GM10248 (cell line): ENCODE measurements at regions not wholly inside any gene's neighbourhood (a gene's known extent, or its start where the extent isn't known, plus 50 kb on each side); places are given as distances from the start of the nearest gene placed in this dataset.

ENCODE experiments used
- CTCF ChIA-PET: fragments of 300-600 bp; sonication (Branson Sonifier 250); formaldehyde crosslinking; extraction: SDS; loops from one replicate; lab custom pipeline; 2021; ENCODE audit warnings: antibody characterized with exemption; lab: Yijun Ruan, JAX
- POLR2A ChIA-PET: fragments of 350-650 bp; sonication (Branson Sonifier 250); formaldehyde crosslinking; extraction: SDS; loops from one replicate; lab custom pipeline; 2020; ENCODE audit warnings: antibody characterized with exemption; lab: Yijun Ruan, JAX
- DNase-seq: peaks from one replicate; pipeline ENCODE4 v3.0.0; 2012; ENCODE audit errors: extremely low spot score
- TF ChIP-seq, protein P1 (sequence below): IDR thresholded peaks from 2 replicates; pipeline ENCODE4 v1.5.1; 2012; ENCODE audit warnings: mild to moderate bottlenecking, low read depth; ENCODE audit errors: extremely low read depth, missing control alignments, control extremely low read depth

DNA sequence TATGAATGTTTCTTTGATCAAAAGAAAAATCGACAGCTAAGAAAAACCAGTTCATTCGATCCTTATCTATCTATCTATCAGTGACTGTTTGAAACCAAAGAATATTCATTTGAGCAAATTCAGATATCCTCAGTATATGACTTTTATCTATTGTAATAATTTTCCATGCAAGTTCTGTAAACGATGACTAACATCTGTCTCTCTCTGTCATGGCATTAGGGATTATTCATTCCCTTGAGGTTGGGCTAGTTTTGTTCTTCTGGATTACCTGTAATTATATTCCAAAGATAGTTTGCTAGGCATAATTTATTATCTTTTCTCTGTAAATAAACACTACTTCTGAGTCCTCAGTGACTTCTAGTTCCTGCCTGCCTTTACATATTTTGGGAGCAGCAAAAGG, 497.7 kb upstream of the CDH11 start:
- TF ChIP-seq, protein P1, sequence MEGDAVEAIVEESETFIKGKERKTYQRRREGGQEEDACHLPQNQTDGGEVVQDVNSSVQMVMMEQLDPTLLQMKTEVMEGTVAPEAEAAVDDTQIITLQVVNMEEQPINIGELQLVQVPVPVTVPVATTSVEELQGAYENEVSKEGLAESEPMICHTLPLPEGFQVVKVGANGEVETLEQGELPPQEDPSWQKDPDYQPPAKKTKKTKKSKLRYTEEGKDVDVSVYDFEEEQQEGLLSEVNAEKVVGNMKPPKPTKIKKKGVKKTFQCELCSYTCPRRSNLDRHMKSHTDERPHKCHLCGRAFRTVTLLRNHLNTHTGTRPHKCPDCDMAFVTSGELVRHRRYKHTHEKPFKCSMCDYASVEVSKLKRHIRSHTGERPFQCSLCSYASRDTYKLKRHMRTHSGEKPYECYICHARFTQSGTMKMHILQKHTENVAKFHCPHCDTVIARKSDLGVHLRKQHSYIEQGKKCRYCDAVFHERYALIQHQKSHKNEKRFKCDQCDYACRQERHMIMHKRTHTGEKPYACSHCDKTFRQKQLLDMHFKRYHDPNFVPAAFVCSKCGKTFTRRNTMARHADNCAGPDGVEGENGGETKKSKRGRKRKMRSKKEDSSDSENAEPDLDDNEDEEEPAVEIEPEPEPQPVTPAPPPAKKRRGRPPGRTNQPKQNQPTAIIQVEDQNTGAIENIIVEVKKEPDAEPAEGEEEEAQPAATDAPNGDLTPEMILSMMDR: no peak
- DNase-seq: no peak
- ChIA-PET CTCF (no interaction called here), POLR2A (no interaction called here)

DNA sequence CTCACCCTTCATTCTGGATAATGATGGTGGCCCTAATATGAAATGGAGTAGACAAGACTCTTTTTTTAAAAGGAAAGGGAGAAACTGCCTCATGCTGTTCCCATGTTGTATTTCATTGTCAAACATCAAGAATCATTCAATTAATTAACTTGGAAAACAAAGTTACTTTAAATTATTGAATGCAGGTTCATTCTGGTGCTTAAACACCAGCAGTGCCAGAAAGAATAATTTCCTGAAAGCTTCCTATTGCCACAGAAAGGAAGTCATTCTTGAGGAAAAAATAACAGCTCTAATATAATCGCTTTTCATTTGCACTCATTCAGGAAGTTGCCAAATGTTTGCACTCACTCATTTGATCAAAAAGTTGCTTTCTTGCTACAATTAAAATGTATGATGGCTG, 497.1 kb upstream of the CDH11 start:
- ChIA-PET CTCF (no interaction called here), POLR2A (no interaction called here)
- TF ChIP-seq, protein P1: no peak
- DNase-seq: no peak

DNA sequence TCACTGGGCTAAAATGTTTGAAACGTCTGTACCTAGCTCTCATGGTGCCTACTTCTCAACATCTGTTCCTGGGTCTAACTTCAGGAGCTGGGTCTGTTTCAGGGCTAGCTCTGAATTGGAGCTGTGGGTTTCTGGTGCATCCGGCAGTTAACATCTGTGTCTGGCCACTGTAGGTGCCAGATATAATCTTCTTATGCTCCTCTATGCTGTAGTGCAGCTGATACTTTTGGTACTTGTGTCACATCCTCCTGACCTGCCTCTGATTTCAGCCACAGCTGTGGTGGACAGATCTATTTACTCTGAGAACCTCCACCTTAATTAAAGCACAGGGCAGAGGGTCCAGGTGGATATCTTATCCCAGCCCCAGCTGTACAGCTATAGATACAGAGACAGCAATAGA, 496.5 kb upstream of the CDH11 start:
- CTCF ChIA-PET: interaction anchor here (0.8 to 1.0 kb wide), 2 partner anchors 21 to 25 kb away, joined by 3 read pairs; no protein-coding TSS in a partner anchor
- POLR2A ChIA-PET: no interaction called here
- TF ChIP-seq, protein P1: no peak
- no peak for DNase-seq

DNA sequence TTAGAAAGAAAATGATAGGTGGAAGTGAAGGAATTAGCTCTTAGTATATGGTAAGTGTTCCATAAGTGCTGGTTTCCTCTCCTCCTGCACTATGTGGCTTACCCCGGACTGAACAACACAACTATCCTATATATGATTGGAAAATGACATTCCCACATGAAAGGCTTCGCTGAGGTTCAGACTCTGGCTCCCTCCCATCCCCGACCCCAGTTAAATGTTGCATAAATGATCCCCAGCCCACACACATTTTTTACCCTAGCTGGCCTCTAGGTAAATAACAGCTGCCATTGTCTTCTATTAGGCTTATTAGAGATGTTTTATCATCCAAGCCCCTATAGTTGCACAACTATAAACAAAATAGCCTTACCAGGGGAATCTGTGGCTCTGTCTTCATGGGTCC, 495.6 kb upstream of the CDH11 start:
- POLR2A ChIA-PET: no interaction called here
- CTCF ChIA-PET: interaction anchor here (1.0 kb wide), 1 partner anchor 26 kb away, joined by 3 read pairs; no protein-coding TSS in a partner anchor
- TF ChIP-seq, protein P1: no peak
- no peak for DNase-seq

DNA sequence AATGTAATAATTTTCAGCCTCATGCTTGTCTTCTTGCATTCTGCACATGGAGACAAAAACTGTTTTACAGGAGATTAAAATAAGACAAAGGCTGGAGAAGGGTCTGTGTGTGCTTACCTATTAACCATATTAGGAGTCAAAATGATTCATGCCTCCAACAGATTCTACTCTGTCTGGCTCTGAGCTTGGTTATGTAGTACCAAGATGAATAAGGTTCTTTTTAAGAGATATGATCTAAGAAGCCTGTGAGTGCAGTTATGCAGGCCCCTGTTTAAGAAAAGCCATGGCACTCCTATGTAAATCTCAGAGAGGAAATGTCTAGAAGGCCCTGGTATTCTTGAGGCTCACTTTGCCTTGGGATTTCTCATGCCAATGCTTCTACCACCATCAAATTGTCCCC, 486.6 kb upstream of the CDH11 start:
- no peak for DNase-seq
- CTCF ChIA-PET: no interaction called here
- POLR2A ChIA-PET: no interaction called here

DNA sequence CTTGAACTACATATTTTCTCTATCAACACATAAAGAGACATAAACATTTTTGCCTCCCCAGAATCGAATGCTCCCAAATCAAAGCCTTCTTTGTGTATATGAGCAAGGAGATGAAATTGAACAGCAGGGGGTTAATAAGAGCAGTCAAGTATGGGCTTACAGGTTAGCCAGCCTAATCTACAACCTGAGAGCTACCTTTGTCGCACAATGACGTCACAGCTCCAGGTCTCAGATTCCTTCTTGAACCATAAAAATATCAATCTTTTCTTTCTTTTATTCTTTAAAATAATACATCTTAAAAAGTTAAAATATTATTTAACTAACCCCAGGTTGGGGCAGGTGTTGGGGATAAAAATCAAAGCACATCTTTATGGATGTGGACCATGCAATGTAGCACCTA, 482.9 kb upstream of the CDH11 start:
- DNase-seq: no peak
- TF ChIP-seq, protein P1: no peak
- CTCF ChIA-PET: no interaction called here
- POLR2A ChIA-PET: no interaction called here

More for the DNA sequence above, 486.6 kb upstream of the CDH11 start:
- TF ChIP-seq, protein P1: no peak

DNA sequence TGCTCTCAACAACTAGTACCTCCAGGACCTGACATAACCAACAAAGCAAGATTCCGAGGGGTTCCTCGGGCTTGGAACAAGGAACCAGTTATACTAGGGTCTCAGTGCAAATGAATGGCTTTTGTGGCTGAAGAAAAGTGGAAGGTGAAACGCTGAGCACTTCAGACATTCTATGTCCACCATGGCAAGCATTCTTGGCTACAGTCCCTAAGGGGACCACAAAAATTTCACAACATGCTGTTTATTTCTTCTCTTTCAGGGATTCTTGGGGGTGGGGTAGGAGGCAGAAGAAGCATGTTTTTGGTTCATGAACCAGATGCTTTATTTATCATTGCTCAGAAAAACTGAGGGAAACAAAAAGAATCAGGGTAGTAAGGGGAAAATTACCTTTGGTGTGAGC, 479.9 kb upstream of the CDH11 start:
- ChIA-PET POLR2A (no interaction called here), CTCF (no interaction called here)
- no peak for DNase-seq
- TF ChIP-seq, protein P1: no peak
